Body of pancreas (tissue), 4 donors: ENCODE measurements at regions not wholly inside any gene's neighbourhood (a gene's known extent, or its start where the extent isn't known, plus 50 kb on each side); places are given as distances from the start of the nearest gene placed in this dataset.

Source experiments
- POLR2A ChIP-seq, 3 donors: fragments of 450-650 bp; IDR thresholded peaks; one replicate each; pipeline ENCODE4 v1.6.1; 2016; ENCODE audit warnings: antibody characterized with exemption in 3 of 3, mild to moderate bottlenecking in 2 of 3
- TF ChIP-seq, protein P1 (sequence below), 7 experiments: fragments of 450-650 bp in 4 of 7; fragments of 200-600 bp in 3 of 7; sonication (generic) in 3 of 7; IDR thresholded peaks; one replicate each; pipeline ENCODE4 v1.5.1; 2016 to 2019; ENCODE audit warnings: antibody characterized with exemption in 7 of 7

DNA sequence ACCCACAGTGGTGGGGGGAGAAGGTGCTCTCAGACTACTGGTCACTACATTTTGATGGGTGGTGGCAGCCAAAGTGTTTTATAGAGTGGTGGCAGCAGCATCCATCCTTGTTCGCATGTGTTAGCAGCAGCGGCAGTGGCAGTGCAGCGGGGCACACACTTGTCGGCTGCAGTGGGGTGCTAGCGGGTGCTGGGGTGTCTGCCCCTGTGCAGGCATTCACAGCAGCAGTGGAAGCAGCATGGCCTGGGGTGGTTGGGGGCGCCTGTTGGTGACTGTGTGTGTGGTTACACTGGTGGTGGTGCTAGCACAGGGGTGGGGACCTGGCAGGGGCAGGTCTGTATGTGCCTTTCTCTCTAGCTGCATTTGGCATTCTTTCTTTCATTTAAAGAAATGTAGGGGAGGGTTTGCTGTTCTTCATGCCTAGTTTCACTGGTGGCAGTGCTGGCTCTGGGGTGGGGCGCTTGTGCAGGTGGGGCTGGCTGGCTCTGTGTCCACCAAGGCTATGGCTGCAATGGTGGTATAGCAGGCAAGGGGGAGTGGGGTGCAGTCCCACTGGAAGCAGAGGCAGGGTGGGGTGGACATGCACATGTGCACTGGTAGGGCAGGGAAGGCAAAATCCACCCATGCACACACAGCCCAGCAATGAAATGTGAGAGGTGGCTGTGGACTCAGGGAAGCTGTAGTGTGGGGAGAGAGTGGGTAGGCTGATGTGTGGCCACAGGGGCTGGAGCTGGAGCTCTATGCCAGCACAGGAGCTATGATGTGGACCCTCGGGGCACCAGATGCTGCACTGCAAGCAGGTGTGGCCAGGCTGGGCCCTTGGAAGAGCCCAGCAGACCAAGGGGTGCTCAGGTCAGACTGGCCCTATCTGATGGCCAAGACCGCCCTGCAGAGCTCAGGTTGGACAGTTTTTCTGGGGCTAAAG, 173.3 kb downstream of the PRDM13 start:
- TF ChIP-seq POLR2A (IDR thresholded peaks at IDR 0.05), result no peak
- TF ChIP-seq, protein P1, sequence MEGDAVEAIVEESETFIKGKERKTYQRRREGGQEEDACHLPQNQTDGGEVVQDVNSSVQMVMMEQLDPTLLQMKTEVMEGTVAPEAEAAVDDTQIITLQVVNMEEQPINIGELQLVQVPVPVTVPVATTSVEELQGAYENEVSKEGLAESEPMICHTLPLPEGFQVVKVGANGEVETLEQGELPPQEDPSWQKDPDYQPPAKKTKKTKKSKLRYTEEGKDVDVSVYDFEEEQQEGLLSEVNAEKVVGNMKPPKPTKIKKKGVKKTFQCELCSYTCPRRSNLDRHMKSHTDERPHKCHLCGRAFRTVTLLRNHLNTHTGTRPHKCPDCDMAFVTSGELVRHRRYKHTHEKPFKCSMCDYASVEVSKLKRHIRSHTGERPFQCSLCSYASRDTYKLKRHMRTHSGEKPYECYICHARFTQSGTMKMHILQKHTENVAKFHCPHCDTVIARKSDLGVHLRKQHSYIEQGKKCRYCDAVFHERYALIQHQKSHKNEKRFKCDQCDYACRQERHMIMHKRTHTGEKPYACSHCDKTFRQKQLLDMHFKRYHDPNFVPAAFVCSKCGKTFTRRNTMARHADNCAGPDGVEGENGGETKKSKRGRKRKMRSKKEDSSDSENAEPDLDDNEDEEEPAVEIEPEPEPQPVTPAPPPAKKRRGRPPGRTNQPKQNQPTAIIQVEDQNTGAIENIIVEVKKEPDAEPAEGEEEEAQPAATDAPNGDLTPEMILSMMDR (IDR thresholded peaks at IDR 0.05), result no peak
